BLaER1 treated with 17β-estradiol and CSF1 and Interleukin-3, amounts not matched to agents 10 nM and 100 nM (cell line): ENCODE measurements at regions not wholly inside any gene's neighbourhood (a gene's known extent, or its start where the extent isn't known, plus 50 kb on each side); places are given as distances from the start of the nearest gene placed in this dataset.

Experiments
- H3K27ac ChIP-seq, 11 experiments: shearing (Covaris generic); formaldehyde crosslinking; 2 replicates each; pipeline ENCODE4 v1.8.1; 2022
- H3K27me3 ChIP-seq, 11 experiments: shearing (Covaris generic); formaldehyde crosslinking; 2 replicates each; pipeline ENCODE4 v1.8.1; 2022
- H3K36me3 ChIP-seq, 11 experiments: shearing (Covaris generic); formaldehyde crosslinking; 2 replicates each; pipeline ENCODE4 v1.8.1; 2022
- H3K4me1 ChIP-seq, 10 experiments: shearing (Covaris generic); formaldehyde crosslinking; 2 replicates each; pipeline ENCODE4 v1.8.1; 2022
- H3K4me2 ChIP-seq, 11 experiments: shearing (Covaris generic); formaldehyde crosslinking; 2 replicates each; pipeline ENCODE4 v1.8.1; 2022
- H3K4me3 ChIP-seq, 10 experiments: shearing (Covaris generic); formaldehyde crosslinking; 2 replicates each; pipeline ENCODE4 v1.8.1; 2022
- H3K9ac ChIP-seq, 11 experiments: shearing (Covaris generic); formaldehyde crosslinking; 2 replicates each; pipeline ENCODE4 v1.8.1; 2022
- H3K9me3 ChIP-seq, 11 experiments: shearing (Covaris generic); formaldehyde crosslinking; replicated peaks in 1 of 11; 2 replicates each; pipeline ENCODE4 v1.8.1; 2022
- H4K20me1 ChIP-seq, 11 experiments: shearing (Covaris generic); formaldehyde crosslinking; 2 replicates each; pipeline ENCODE4 v1.8.1; 2022
- Cebpa-rat ChIP-seq, 11 experiments: shearing (Covaris generic); IDR thresholded peaks; 2 replicates each; pipeline ENCODE4 v1.8.1; 2022

GRCh38 chr13:108427355-108427754 lies 157.8 kb downstream of the TNFSF13B start:
- H3K4me1 ChIP-seq: no peaks in the 10 kb centered on the region
- no peak for TF ChIP-seq Cebpa-rat (IDR thresholded peaks at IDR 0.05)

GRCh38 chr13:108428691-108429090 lies 159.2 kb downstream of the TNFSF13B start:
- Histone ChIP-seq H3K4me2 (no peak overlapping the region), H3K27me3 (no peaks in the 10 kb centered on the region), H3K4me1 (no peaks in the 10 kb centered on the region), H3K9me3 (peaks cover 0 to under 1% (median 0%) of the 10 kb centered on the region in 11 experiments; a peak in 1 of 22 replicates), H3K36me3 (no peaks in the 10 kb centered on the region), H3K27ac (no peak overlapping the region), H3K4me3 (no peak overlapping the region), H4K20me1 (no peaks in the 10 kb centered on the region), H3K9ac (no peak overlapping the region)
- no peak for TF ChIP-seq Cebpa-rat (IDR thresholded peaks at IDR 0.05)

More at GRCh38 chr13:108427355-108427754, 157.8 kb downstream of the TNFSF13B start:
- no peak overlapping the region for H3K4me2 ChIP-seq
- H3K36me3 ChIP-seq: no peaks in the 10 kb centered on the region
- no peak overlapping the region for H3K27ac ChIP-seq
- no peaks in the 10 kb centered on the region for H3K27me3 ChIP-seq
- no peak overlapping the region for H3K9ac ChIP-seq
- no peaks in the 10 kb centered on the region for H4K20me1 ChIP-seq
- no peak overlapping the region for H3K4me3 ChIP-seq
- no peaks in the 10 kb centered on the region for H3K9me3 ChIP-seq

GRCh38 chr13:108433976-108434755 lies 164.6 kb downstream of the TNFSF13B start:
- no peak overlapping the region for H3K27ac ChIP-seq
- no peak for TF ChIP-seq Cebpa-rat (IDR thresholded peaks at IDR 0.05)

GRCh38 chr13:108435393-108436149 lies 166.1 kb downstream of the TNFSF13B start:
- Histone ChIP-seq H3K27ac (no peak overlapping the region), H3K27me3 (no peaks in the 10 kb centered on the region), H3K4me2 (no peak overlapping the region), H3K4me3 (no peak overlapping the region), H3K9me3 (peaks cover 0 to 16% (median 0%) of the 10 kb centered on the region in 11 experiments; a peak in 3 of 22 replicates), H3K9ac (no peak overlapping the region), H3K4me1 (no peaks in the 10 kb centered on the region), H3K36me3 (no peaks in the 10 kb centered on the region), H4K20me1 (no peaks in the 10 kb centered on the region)
- TF ChIP-seq Cebpa-rat (IDR thresholded peaks at IDR 0.05): no peak

More at GRCh38 chr13:108433976-108434755, 164.6 kb downstream of the TNFSF13B start:
- Histone ChIP-seq H3K9me3 (peaks cover 0 to 16% (median 0%) of the 10 kb centered on the region in 11 experiments; a peak in 3 of 22 replicates), H3K4me3 (no peak overlapping the region), H3K4me2 (no peak overlapping the region; a peak in 1 of 22 replicates), H4K20me1 (no peaks in the 10 kb centered on the region), H3K4me1 (no peaks in the 10 kb centered on the region), H3K27me3 (no peaks in the 10 kb centered on the region), H3K9ac (no peak overlapping the region), H3K36me3 (no peaks in the 10 kb centered on the region)

GRCh38 chr13:108437496-108437895 lies 168.0 kb downstream of the TNFSF13B start:
- H3K4me1 ChIP-seq: no peaks in the 10 kb centered on the region
- no peaks in the 10 kb centered on the region for H3K27me3 ChIP-seq
- no peak overlapping the region for H3K27ac ChIP-seq
- peaks cover 0 to 16% (median 0%) of the 10 kb centered on the region in 11 experiments; a peak in 3 of 22 replicates for H3K9me3 ChIP-seq
- H4K20me1 ChIP-seq: no peaks in the 10 kb centered on the region
- H3K36me3 ChIP-seq: no peaks in the 10 kb centered on the region
- no peak overlapping the region for H3K4me2 ChIP-seq
- H3K9ac ChIP-seq: no peak overlapping the region
- TF ChIP-seq Cebpa-rat (IDR thresholded peaks at IDR 0.05): no peak
- H3K4me3 ChIP-seq: no peak overlapping the region

GRCh38 chr13:108439556-108439955 lies 170.0 kb downstream of the TNFSF13B start:
- no peaks in the 10 kb centered on the region for H3K27me3 ChIP-seq
- no peak overlapping the region for H3K9ac ChIP-seq
- H3K36me3 ChIP-seq: no peaks in the 10 kb centered on the region
- peaks cover 0 to 7% (median 0%) of the 10 kb centered on the region in 11 experiments; a peak in 3 of 22 replicates for H3K9me3 ChIP-seq
- H3K4me1 ChIP-seq: no peaks in the 10 kb centered on the region
- no peak overlapping the region for H3K27ac ChIP-seq
- no peaks in the 10 kb centered on the region for H4K20me1 ChIP-seq
- H3K4me2 ChIP-seq: no peak overlapping the region
- TF ChIP-seq Cebpa-rat (IDR thresholded peaks at IDR 0.05): no peak
- no peak overlapping the region for H3K4me3 ChIP-seq

- no peak for TF ChIP-seq Cebpa-rat (IDR thresholded peaks at IDR 0.05)
- Histone ChIP-seq H3K9me3 (no peaks in the 10 kb centered on the region), H4K20me1 (no peaks in the 10 kb centered on the region), H3K4me1 (no peaks in the 10 kb centered on the region), H3K36me3 (no peaks in the 10 kb centered on the region), H3K27ac (no peak overlapping the region), H3K4me3 (no peak overlapping the region), H3K9ac (no peak overlapping the region), H3K4me2 (no peak overlapping the region), H3K27me3 (no peaks in the 10 kb centered on the region)
Measured at GRCh38 chr13:108444448-108444847, 174.9 kb downstream of the TNFSF13B start.

- H3K4me2 ChIP-seq: no peak overlapping the region
- H3K27me3 ChIP-seq: no peaks in the 10 kb centered on the region
- no peaks in the 10 kb centered on the region for H3K36me3 ChIP-seq
- H4K20me1 ChIP-seq: no peaks in the 10 kb centered on the region
- H3K4me1 ChIP-seq: no peaks in the 10 kb centered on the region
- TF ChIP-seq Cebpa-rat (IDR thresholded peaks at IDR 0.05): no peak
- H3K9me3 ChIP-seq: no peaks in the 10 kb centered on the region; a peak in 1 of 22 replicates
- H3K27ac ChIP-seq: no peak overlapping the region
- H3K9ac ChIP-seq: no peak overlapping the region
- H3K4me3 ChIP-seq: no peak overlapping the region
Measured at GRCh38 chr13:108448891-108449290, 179.4 kb downstream of the TNFSF13B start.

- TF ChIP-seq Cebpa-rat (IDR thresholded peaks at IDR 0.05): no peak
- Histone ChIP-seq H3K27ac (no peak overlapping the region), H3K9me3 (no peaks in the 10 kb centered on the region; a peak in 1 of 22 replicates), H3K4me3 (no peak overlapping the region), H3K4me1 (no peaks in the 10 kb centered on the region), H3K27me3 (no peaks in the 10 kb centered on the region), H4K20me1 (no peaks in the 10 kb centered on the region), H3K9ac (no peak overlapping the region), H3K36me3 (no peaks in the 10 kb centered on the region), H3K4me2 (no peak overlapping the region)
Measured at GRCh38 chr13:108451121-108451520, 178.3 kb upstream of the MYO16 start.
